Nephron (organoid): ENCODE measurements at regions not wholly inside any gene's neighbourhood (a gene's known extent, or its start where the extent isn't known, plus 50 kb on each side); places are given as distances from the start of the nearest gene placed in this dataset.

Source experiments
- H3K27ac Mint-ChIP-seq, 3 experiments: 2 replicates each; pipeline ENCODE4 v1.8.0; 2020; ENCODE audit warnings: mixed read lengths in 3 of 3, mild to moderate bottlenecking in 2 of 3, moderate library complexity in 1 of 3
- H3K27me3 Mint-ChIP-seq: 2 replicates; pipeline ENCODE4 v1.8.0; 2021; ENCODE audit warnings: low read depth, mild to moderate bottlenecking, moderate library complexity, mixed read lengths
- H3K36me3 Mint-ChIP-seq: 2 replicates; pipeline ENCODE4 v1.8.0; 2020; ENCODE audit warnings: low read depth, mixed read lengths
- H3K4me1 Mint-ChIP-seq: 2 replicates; pipeline ENCODE4 v1.8.0; 2020; ENCODE audit warnings: mixed read lengths
- H3K4me3 Mint-ChIP-seq, 3 experiments: 2 replicates each; pipeline ENCODE4 v1.8.0; 2020; ENCODE audit warnings: mild to moderate bottlenecking in 3 of 3, mixed read lengths in 3 of 3, moderate library complexity in 2 of 3
- H3K9me3 Mint-ChIP-seq: 2 replicates; pipeline ENCODE4 v1.8.0; 2020; ENCODE audit warnings: mixed read lengths
- TF ChIP-seq, protein P1 (sequence below), 3 experiments: fragments of 200-600 bp; sonication (generic); IDR thresholded peaks; one replicate each; pipeline ENCODE4 v1.5.0; 2021; ENCODE audit warnings: antibody characterized with exemption in 3 of 3; ENCODE audit not compliant: unreplicated experiment in 3 of 3

DNA sequence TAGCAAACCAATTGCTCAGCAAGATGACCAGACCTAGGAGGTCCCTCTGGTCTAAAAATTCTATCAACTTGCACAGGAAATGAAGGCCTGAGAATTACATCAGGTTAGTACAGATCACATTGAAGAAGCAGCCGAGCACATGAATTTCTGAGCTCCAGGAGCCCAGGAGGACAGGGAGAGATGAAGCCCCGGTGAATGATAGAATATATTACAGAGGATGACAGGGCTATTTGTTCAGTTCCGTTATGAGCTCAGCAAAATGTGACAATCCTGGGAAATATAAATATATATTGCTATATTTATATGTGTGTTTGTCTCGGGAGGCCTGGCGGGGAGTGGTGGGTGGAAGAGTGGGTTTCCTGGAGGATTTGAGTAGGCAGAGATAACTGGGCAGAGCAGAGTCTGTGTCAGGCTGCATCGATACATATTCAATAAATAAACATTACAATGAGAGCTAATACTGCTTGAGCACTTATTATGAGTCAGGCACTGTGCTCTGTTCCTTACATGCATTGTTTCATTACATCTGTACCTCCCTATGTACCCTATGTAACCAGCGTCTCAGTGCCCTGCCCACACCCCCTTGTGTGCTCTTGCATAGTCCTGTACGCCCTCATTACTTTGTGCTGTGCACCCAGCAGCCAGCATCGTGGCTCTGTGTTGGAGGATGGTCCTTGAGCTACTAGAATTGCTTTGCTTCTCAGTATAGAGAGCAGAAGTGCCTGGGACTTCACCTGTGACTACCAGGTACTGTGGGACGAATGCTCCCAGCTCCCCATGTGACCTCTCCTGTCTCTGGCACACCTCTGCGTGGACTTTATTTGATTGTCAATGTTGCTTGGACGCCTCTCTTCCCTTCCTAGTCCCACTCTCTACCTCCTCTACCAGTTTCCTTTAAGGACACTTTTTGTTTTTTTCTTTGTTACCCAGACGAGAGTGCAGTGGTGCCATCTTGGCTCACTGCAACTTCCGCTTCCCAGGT lies 58.1 kb upstream of the KLF9 start:
- H3K4me1 Mint-ChIP-seq = no peaks in the 10 kb centered on the region
- peaks cover 13% of the 10 kb centered on the region for H3K27me3 Mint-ChIP-seq
- TF ChIP-seq, protein P1, sequence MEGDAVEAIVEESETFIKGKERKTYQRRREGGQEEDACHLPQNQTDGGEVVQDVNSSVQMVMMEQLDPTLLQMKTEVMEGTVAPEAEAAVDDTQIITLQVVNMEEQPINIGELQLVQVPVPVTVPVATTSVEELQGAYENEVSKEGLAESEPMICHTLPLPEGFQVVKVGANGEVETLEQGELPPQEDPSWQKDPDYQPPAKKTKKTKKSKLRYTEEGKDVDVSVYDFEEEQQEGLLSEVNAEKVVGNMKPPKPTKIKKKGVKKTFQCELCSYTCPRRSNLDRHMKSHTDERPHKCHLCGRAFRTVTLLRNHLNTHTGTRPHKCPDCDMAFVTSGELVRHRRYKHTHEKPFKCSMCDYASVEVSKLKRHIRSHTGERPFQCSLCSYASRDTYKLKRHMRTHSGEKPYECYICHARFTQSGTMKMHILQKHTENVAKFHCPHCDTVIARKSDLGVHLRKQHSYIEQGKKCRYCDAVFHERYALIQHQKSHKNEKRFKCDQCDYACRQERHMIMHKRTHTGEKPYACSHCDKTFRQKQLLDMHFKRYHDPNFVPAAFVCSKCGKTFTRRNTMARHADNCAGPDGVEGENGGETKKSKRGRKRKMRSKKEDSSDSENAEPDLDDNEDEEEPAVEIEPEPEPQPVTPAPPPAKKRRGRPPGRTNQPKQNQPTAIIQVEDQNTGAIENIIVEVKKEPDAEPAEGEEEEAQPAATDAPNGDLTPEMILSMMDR (IDR thresholded peaks at IDR 0.05; ENCODE audit: unreplicated experiment in 3 of 3) = no peak
- no peaks in the 10 kb centered on the region for H3K36me3 Mint-ChIP-seq
- H3K9me3 Mint-ChIP-seq = no peaks in the 10 kb centered on the region
- no peak overlapping the region for H3K4me3 Mint-ChIP-seq
- H3K27ac Mint-ChIP-seq = no peak overlapping the region

DNA sequence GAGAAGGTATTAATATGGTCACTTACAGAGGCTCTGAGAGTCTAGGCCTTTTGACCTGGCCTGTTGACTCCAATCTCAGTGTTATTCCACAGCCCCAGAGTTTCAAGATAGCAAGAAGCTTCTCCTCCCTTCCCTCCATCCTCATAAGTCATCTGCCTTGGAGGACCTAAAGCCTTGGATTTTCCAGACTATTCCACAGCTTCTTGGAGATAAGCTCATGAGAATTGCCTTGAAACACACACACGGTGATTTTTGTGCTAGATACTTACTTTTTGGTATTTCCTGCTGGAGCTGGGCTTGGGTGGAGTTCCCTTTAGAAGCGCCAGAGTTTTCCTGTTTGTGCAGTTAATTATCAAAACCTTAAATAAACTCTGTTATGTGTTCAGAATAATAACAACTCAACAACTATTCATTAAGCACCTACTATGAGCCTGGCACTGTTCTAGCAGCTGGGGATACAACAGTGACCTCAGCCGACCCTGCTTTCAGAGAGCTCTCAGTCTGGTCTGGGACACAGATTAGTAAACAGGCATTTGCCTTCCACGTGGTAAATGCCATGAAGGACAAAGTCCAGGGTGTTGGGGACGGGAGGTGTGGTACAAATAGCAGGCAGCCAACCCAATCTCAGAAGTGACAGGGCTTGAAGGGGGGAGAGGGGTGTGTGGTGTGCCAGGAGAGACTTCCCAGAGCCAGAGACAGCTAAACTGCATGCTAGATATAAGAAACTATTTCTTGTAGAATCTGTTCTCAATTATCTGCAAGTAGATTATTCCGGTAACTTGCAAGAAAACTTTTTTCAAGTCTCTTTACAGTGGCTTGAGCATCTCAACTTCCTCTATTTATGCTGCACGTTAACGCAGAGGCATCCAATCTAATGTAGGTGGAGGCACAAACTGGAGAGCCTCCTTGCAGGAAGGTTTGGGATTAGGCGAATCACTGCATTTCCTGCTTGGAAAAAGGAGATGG lies 55.9 kb upstream of the KLF9 start:
- TF ChIP-seq, protein P1 (IDR thresholded peaks at IDR 0.05; ENCODE audit: unreplicated experiment in 3 of 3) = no peak
- Mint-ChIP-seq H3K27ac (peak overlapping the region in 1 of 3 experiments; percentile 50), H3K36me3 (no peaks in the 10 kb centered on the region), H3K9me3 (no peaks in the 10 kb centered on the region), H3K27me3 (peaks cover 22% of the 10 kb centered on the region), H3K4me3 (no peak overlapping the region), H3K4me1 (no peaks in the 10 kb centered on the region)

DNA sequence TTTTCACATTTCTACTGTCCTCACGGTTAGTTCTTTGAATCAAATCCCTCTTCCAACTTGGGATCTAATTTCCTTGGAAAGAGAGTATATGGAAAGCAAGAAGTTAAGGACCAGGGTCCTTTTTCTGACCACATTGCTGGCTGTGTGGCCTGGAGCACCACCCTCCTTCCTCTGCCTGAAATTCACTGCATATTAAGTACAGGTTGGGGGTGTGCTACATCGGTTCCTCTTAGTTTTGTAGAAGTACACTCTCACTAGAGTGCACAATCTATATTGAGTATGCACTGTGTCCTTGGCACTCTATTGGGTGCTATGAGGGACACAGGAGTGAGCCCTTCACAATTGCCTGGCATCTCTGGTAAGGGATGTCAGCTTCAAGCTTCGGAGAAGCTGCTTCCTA lies 53.8 kb upstream of the KLF9 start:
- Mint-ChIP-seq H3K9me3 (no peaks in the 10 kb centered on the region), H3K27me3 (peaks cover 25% of the 10 kb centered on the region), H3K4me1 (no peaks in the 10 kb centered on the region), H3K4me3 (no peak overlapping the region), H3K36me3 (no peaks in the 10 kb centered on the region), H3K27ac (no peak overlapping the region)
- TF ChIP-seq, protein P1 (IDR thresholded peaks at IDR 0.05; ENCODE audit: unreplicated experiment in 3 of 3) = no peak

DNA sequence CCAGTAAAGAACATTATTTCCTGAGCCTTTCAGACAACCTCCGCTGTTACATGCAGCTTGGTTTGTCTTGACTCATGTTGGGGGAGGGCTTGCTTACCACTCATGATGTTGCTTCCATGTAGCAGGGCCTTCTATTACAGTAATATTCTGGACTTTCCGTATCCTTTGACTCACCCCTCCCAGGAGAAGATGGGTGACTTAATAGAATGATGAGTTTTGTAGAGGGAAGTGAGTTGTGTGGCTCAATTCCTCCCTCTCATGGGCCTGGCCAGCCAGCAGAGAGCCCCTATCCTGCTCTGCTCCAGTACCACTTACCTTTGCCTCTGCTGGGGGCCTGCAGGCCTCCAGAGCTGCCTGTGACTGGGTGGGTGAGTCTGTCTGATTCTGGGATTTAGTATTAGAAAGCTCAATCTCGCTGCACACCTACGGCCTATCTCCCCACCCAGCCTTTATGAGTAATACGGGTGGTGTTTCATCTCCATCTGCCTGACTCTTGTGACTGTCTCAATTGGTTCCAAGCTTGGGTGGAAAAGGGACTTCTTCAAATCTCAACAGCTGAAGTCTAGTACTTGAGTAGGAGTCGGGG lies 52.6 kb upstream of the KLF9 start:
- Mint-ChIP-seq H3K9me3 (no peaks in the 10 kb centered on the region), H3K4me1 (no peaks in the 10 kb centered on the region), H3K4me3 (no peak overlapping the region), H3K27ac (no peak overlapping the region), H3K27me3 (peaks cover 22% of the 10 kb centered on the region), H3K36me3 (no peaks in the 10 kb centered on the region)
- TF ChIP-seq, protein P1 (IDR thresholded peaks at IDR 0.05; ENCODE audit: unreplicated experiment in 3 of 3) = no peak

DNA sequence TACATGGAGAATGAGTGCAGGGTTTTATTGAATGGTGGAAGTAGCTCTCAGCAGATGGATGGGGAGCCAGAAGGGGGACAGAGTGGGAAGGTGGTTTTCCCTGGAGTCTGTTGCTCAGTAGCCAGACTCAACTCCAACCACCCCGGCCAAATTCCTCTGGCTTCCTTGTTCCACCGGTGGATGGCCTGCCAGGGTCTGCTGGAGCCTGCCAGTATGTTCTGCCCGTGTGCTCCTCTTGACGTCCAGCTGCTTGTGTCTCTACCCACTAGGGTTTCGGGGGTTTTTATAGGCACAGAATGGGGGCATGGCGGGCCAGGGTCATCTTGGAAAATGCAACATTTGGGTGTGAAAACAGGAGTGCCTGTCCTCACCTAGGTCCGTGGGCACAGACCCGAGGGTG lies 51.4 kb upstream of the KLF9 start:
- H3K36me3 Mint-ChIP-seq = no peaks in the 10 kb centered on the region
- H3K27me3 Mint-ChIP-seq = peaks cover 22% of the 10 kb centered on the region
- H3K4me1 Mint-ChIP-seq = no peaks in the 10 kb centered on the region
- TF ChIP-seq, protein P1 (IDR thresholded peaks at IDR 0.05; ENCODE audit: unreplicated experiment in 3 of 3) = no peak
- no peak overlapping the region for H3K27ac Mint-ChIP-seq
- no peak overlapping the region for H3K4me3 Mint-ChIP-seq
- H3K9me3 Mint-ChIP-seq = no peaks in the 10 kb centered on the region
